GM21717 (cell line): ENCODE measurements at regions not wholly inside any gene's neighbourhood (a gene's known extent, or its start where the extent isn't known, plus 50 kb on each side); places are given as distances from the start of the nearest gene placed in this dataset.
"Not testable (repeated sequence)": the region's sequence is repeated elsewhere in the genome, so short reads cannot be mapped to it uniquely, and the experiment has no call there.

Experiments used
- ATAC-seq: cut with Tn5 transposase; IDR thresholded peaks from one replicate; pipeline ENCODE4 v1.9.1; 2021; ENCODE audit warnings: mild to moderate bottlenecking, moderate library complexity; ENCODE audit not compliant: unreplicated experiment

GRCh38 chr6:48553467-48554189 lies 442.6 kb upstream of the PTCHD4 start:
- no peak for ATAC-seq

- no peak for ATAC-seq
These were observed 441.9 kb upstream of the PTCHD4 start for GRCh38 chr6:48552905-48553304.

DNA sequence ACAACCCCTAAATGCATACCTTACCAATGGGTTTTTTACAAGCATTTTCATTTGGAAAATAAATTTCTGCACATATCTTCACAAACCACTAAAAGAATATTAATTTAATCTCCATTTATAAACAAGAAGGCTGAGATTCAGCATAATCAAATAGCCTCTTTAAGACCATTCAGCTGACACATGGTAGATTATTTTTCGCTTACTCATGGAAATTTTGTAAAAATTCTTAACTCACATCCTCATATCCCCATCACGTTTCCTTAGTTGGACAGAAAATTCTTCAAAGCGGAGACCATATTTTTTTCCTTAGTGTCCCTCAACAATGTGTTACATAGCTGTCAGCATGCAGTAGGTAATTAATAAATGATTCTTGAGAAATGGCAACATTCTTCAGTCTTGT lies 439.6 kb upstream of the PTCHD4 start:
- no peak for ATAC-seq

- ATAC-seq: no peak
These were observed 431.2 kb upstream of the PTCHD4 start for GRCh38 chr6:48542191-48542590.

- ATAC-seq: no peak
These were observed 430.7 kb upstream of the PTCHD4 start for GRCh38 chr6:48541649-48542048.

DNA sequence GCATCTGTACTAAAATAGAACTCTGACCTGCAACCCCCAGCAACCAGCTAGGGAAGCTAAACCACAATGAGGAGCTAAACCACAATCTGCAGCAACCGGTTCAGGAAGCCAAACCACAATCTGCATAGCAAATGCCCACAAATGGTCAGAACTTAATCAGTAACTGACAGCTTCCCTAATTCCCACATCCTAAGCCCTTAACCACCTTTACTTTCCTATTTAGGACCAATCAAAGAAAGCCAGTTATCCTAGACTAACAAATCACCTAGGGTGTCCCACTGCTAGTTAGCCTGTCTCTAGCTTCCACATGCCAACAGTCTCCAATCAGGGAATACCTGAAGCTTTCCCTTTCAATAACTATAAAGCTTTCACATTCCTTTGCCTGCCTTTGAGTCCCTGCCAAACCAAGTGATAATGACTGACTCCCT lies 424.6 kb upstream of the PTCHD4 start:
- ATAC-seq: no peak

DNA sequence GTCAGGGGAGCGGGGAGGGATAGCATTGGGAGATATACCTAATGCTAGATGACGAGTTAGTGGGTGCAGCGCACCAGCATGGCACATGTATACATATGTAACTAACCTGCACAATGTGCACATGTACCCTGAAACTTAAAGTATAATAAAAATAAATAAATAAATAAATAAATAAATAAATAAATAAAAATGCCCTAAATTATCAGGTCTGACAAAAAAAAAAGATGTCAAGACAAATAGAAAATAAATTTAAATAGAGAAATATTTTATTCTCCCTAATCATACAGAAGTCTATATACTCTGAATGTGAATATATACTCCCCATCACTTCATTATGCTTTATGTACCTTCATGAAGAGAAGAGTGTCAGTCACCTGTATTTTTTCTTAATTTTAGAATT lies 420.0 kb upstream of the PTCHD4 start:
- ATAC-seq: not testable (repeated sequence)

GRCh38 chr6:48525849-48526248 lies 414.9 kb upstream of the PTCHD4 start:
- no peak for ATAC-seq

- no peak for ATAC-seq
These were observed 410.0 kb upstream of the PTCHD4 start for GRCh38 chr6:48520951-48521350.

DNA sequence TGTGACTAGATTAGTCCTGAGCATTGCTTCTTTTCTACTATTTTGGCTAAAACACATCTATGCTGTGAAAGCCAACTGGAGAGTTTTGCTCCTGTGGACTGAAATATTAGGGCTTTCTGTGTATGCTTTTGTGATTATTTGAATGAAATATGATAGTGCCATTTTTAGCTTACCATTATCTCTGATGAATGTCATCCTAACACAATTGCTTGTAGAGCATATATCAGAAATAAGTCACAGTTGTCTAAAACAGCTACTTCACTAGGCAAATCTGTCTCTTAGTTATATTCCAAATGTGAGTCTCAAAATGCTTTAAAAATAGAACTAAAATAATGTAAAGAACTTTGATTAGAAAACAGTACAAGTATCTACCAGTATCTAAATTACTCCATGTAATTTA lies 401.4 kb upstream of the PTCHD4 start:
- no peak for ATAC-seq

DNA sequence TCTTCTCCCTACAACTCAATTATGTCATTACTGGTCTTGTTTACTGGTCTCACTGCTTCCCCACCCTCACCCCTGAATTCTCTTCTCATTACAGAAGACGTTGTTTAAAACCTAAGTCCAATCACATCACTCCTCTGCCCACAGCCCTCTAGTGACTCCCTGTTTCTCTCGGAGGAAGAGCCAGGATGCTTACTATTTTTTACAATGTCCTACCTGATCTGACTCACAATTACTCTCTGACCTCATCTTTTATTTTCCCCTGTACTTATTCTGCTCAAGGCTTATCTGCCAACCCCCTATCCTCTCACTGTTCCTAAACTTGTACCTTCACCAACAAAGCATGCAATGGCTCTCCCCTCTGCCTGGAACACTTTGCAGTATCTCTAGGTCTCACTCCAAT lies 400.4 kb upstream of the PTCHD4 start:
- ATAC-seq: no peak

GRCh38 chr6:48505621-48506020 lies 394.6 kb upstream of the PTCHD4 start:
- ATAC-seq: no peak

GRCh38 chr6:48493432-48493831 lies 382.4 kb upstream of the PTCHD4 start:
- not testable (repeated sequence) for ATAC-seq

- ATAC-seq: no peak
These were observed 379.7 kb upstream of the PTCHD4 start for GRCh38 chr6:48490658-48491057.

DNA sequence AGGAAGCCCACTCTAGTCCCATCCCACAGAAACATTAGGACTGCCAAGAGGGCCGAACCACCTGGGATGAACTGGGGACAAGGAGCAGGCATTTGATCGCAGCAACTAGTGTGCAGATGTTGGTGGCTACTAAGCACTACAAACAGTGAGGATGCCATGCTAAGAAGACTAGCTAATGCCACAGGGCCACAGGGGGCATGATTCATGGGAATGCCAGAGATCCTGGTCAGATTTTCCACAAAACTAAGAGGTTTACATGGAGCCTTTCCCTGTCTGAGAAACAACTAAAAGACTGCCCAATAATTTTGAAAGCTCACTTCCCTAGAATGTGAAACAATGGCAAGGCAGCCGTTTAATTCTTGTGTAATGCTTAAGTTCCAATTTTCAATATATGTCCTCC lies 375.9 kb upstream of the PTCHD4 start:
- ATAC-seq: no peak

DNA sequence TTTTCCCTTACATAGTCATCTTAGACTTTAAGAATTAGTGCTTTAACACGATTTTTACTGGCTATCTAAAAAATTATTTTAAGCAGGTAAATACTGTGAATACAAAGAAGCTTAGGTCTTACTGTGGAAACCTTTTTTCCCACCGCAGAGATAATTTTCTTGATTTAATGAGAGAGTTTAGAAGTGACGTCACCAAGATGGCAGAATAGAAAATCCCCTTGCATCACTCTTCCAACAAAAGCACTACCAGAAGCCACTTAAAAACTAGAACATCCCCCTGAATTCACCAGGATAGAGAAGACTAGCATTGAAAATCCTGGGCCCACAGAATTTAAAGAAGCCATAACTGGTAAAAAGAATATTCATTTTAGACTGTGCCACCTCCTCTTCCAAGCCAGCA lies 375.4 kb upstream of the PTCHD4 start:
- ATAC-seq: no peak

GRCh38 chr6:48476257-48476656 lies 365.3 kb upstream of the PTCHD4 start:
- no peak for ATAC-seq

DNA sequence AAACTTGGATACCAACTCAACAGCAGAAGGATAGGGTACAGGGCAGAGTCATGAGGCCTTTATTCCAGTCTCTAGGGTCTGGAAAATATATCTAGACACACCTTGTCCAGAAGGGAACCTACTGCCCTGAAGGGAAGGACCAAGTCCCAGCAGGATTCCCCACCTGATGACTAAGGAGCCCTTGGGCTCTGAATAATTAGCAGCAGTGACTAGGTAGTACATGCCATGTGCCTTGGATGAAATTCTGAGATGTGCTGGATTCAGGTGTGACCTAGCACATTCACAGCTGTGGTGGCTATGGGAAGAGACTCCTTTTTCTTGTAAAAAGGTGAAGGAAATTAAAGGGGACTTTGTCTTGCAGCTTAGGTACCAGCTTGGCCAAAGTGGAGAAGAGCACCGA lies 364.3 kb upstream of the PTCHD4 start:
- ATAC-seq: no peak

- ATAC-seq: no peak
These were observed 363.8 kb upstream of the PTCHD4 start for GRCh38 chr6:48474830-48475229.

DNA sequence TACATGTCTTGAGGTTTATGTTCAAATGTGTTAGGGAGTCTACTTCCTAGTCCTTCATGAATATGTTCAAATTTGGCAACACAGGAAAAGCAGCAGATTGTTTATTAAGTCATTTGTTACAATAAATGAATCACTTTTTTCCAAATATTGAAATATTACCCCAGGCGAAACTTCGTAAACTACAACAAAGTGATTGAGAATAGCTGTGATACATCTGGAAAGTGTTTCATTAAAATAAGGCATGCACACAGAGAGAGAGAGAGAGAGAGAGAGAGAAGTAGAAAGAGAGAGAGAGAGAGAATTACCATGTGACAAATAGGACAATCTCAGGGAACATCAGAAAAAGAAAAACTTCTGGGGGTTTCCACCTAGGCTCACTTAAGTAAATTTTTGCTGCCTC lies 363.1 kb upstream of the PTCHD4 start:
- no peak for ATAC-seq

- ATAC-seq: no peak
These were observed 361.5 kb upstream of the PTCHD4 start for GRCh38 chr6:48472535-48472934.

GRCh38 chr6:48472091-48472490 lies 361.1 kb upstream of the PTCHD4 start:
- no peak for ATAC-seq

DNA sequence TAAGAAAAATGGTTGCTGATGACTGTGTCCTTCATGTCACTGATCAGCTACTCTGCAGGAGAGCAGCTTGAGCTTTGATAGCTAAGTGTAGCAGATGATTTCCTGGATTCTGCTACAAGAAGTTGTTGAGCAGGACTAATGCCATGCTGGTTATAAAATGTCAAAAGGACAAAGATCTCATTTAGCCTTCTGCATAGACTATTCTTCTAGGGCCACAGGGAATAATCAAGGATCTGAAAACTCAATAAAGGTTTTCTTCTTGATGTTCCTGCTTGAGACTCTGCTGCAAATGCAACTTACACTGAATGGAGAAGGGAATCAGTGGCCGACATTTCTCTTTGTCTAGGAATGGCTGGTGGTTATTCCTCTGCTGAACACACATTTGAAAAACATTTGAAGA lies 360.3 kb upstream of the PTCHD4 start:
- no peak for ATAC-seq
